T-helper 1 cell treated with Interleukin-12 subunit alpha and Interleukin-12 subunit beta and Interleukin-4 antibody, amounts not matched to agents 30 μg/mL and 1 μg/mL, for 36 hours (primary cell): ENCODE measurements at regions not wholly inside any gene's neighbourhood (a gene's known extent, or its start where the extent isn't known, plus 50 kb on each side); places are given as distances from the start of the nearest gene placed in this dataset.
"Not testable (repeated sequence)": the region's sequence is repeated elsewhere in the genome, so short reads cannot be mapped to it uniquely, and the experiment has no call there.

Source experiments
- H3K27ac Mint-ChIP-seq: one replicate; pipeline ENCODE4 v1.8.0; 2021; ENCODE audit warnings: mild to moderate bottlenecking, mixed read lengths
- H3K27me3 Mint-ChIP-seq: one replicate; pipeline ENCODE4 v1.8.0; 2021; ENCODE audit warnings: low read depth, mixed read lengths
- H3K36me3 Mint-ChIP-seq: one replicate; pipeline ENCODE4 v1.8.0; 2021; ENCODE audit warnings: low read depth, mixed read lengths
- H3K4me1 Mint-ChIP-seq: one replicate; pipeline ENCODE4 v1.8.0; 2021; ENCODE audit warnings: low read depth, mixed read lengths
- H3K4me3 Mint-ChIP-seq: one replicate; pipeline ENCODE4 v1.8.0; 2021; ENCODE audit warnings: mild to moderate bottlenecking, moderate library complexity, mixed read lengths
- H3K9me3 Mint-ChIP-seq: one replicate; pipeline ENCODE4 v1.8.0; 2021; ENCODE audit warnings: mixed read lengths

GRCh38 chr6:16932920-16933319 lies 168.9 kb upstream of the STMND1 start:
- H3K27me3 Mint-ChIP-seq: peaks cover 39% of the 10 kb centered on the region
- no peaks in the 10 kb centered on the region for H3K36me3 Mint-ChIP-seq
- H3K27ac Mint-ChIP-seq: no peak overlapping the region
- no peak overlapping the region for H3K4me3 Mint-ChIP-seq
- no peaks in the 10 kb centered on the region for H3K4me1 Mint-ChIP-seq
- H3K9me3 Mint-ChIP-seq: no peaks in the 10 kb centered on the region

GRCh38 chr6:16931079-16931478 lies 169.8 kb upstream of the ATXN1 start:
- not testable (repeated sequence) for H3K36me3 Mint-ChIP-seq, H3K9me3 Mint-ChIP-seq, H3K4me3 Mint-ChIP-seq, H3K27ac Mint-ChIP-seq, H3K4me1 Mint-ChIP-seq
- H3K27me3 Mint-ChIP-seq: peaks cover 32% of the 10 kb centered on the region

GRCh38 chr6:16930432-16930831 lies 169.2 kb upstream of the ATXN1 start:
- H3K27ac Mint-ChIP-seq: no peak overlapping the region
- peaks cover 27% of the 10 kb centered on the region for H3K27me3 Mint-ChIP-seq
- H3K9me3 Mint-ChIP-seq: no peaks in the 10 kb centered on the region
- H3K4me3 Mint-ChIP-seq: no peak overlapping the region
- no peaks in the 10 kb centered on the region for H3K4me1 Mint-ChIP-seq
- no peaks in the 10 kb centered on the region for H3K36me3 Mint-ChIP-seq

GRCh38 chr6:16929809-16930208 lies 168.5 kb upstream of the ATXN1 start:
- no peak overlapping the region for H3K27ac Mint-ChIP-seq
- H3K27me3 Mint-ChIP-seq: peaks cover 22% of the 10 kb centered on the region
- no peaks in the 10 kb centered on the region for H3K36me3 Mint-ChIP-seq
- H3K9me3 Mint-ChIP-seq: no peaks in the 10 kb centered on the region
- no peaks in the 10 kb centered on the region for H3K4me1 Mint-ChIP-seq
- H3K4me3 Mint-ChIP-seq: no peak overlapping the region

GRCh38 chr6:16928387-16928786 lies 167.1 kb upstream of the ATXN1 start:
- no peak overlapping the region for H3K4me3 Mint-ChIP-seq

GRCh38 chr6:16927205-16927604 lies 165.9 kb upstream of the ATXN1 start:
- no peak overlapping the region for H3K27ac Mint-ChIP-seq

More at GRCh38 chr6:16928387-16928786, 167.1 kb upstream of the ATXN1 start:
- H3K27ac Mint-ChIP-seq: no peak overlapping the region
- H3K36me3 Mint-ChIP-seq: no peaks in the 10 kb centered on the region
- H3K4me1 Mint-ChIP-seq: no peaks in the 10 kb centered on the region
- H3K27me3 Mint-ChIP-seq: peaks cover 17% of the 10 kb centered on the region
- H3K9me3 Mint-ChIP-seq: no peaks in the 10 kb centered on the region

GRCh38 chr6:16925461-16925860 lies 164.2 kb upstream of the ATXN1 start:
- no peaks in the 10 kb centered on the region for H3K9me3 Mint-ChIP-seq
- no peaks in the 10 kb centered on the region for H3K36me3 Mint-ChIP-seq
- H3K4me1 Mint-ChIP-seq: no peaks in the 10 kb centered on the region
- no peak overlapping the region for H3K27ac Mint-ChIP-seq
- H3K4me3 Mint-ChIP-seq: no peak overlapping the region
- peaks cover 23% of the 10 kb centered on the region for H3K27me3 Mint-ChIP-seq

More at GRCh38 chr6:16927205-16927604, 165.9 kb upstream of the ATXN1 start:
- H3K4me3 Mint-ChIP-seq: no peak overlapping the region
- H3K36me3 Mint-ChIP-seq: no peaks in the 10 kb centered on the region
- no peaks in the 10 kb centered on the region for H3K9me3 Mint-ChIP-seq
- no peaks in the 10 kb centered on the region for H3K4me1 Mint-ChIP-seq
- peaks cover 19% of the 10 kb centered on the region for H3K27me3 Mint-ChIP-seq

- Mint-ChIP-seq H3K27ac (no peak overlapping the region), H3K9me3 (no peaks in the 10 kb centered on the region), H3K4me3 (no peak overlapping the region), H3K36me3 (no peaks in the 10 kb centered on the region), H3K4me1 (no peaks in the 10 kb centered on the region), H3K27me3 (peaks cover 27% of the 10 kb centered on the region)
These were observed 161.0 kb upstream of the ATXN1 start for GRCh38 chr6:16922282-16922681.

GRCh38 chr6:16921399-16922110 lies 160.3 kb upstream of the ATXN1 start:
- Mint-ChIP-seq H3K9me3 (no peaks in the 10 kb centered on the region), H3K27ac (no peak overlapping the region), H3K27me3 (peaks cover 29% of the 10 kb centered on the region), H3K36me3 (no peaks in the 10 kb centered on the region), H3K4me1 (no peaks in the 10 kb centered on the region), H3K4me3 (no peak overlapping the region)

GRCh38 chr6:16918586-16918985 lies 157.3 kb upstream of the ATXN1 start:
- H3K27me3 Mint-ChIP-seq: peaks cover 25% of the 10 kb centered on the region
- H3K4me3 Mint-ChIP-seq: no peak overlapping the region
- H3K9me3 Mint-ChIP-seq: peaks cover 3% of the 10 kb centered on the region
- H3K27ac Mint-ChIP-seq: no peak overlapping the region
- no peaks in the 10 kb centered on the region for H3K36me3 Mint-ChIP-seq
- H3K4me1 Mint-ChIP-seq: no peaks in the 10 kb centered on the region

GRCh38 chr6:16914184-16914583 lies 152.9 kb upstream of the ATXN1 start:
- peaks cover 20% of the 10 kb centered on the region for H3K27me3 Mint-ChIP-seq
- H3K36me3 Mint-ChIP-seq: no peaks in the 10 kb centered on the region
- no peak overlapping the region for H3K4me3 Mint-ChIP-seq
- H3K9me3 Mint-ChIP-seq: peaks cover 6% of the 10 kb centered on the region
- peaks cover 2% of the 10 kb centered on the region for H3K4me1 Mint-ChIP-seq
- no peak overlapping the region for H3K27ac Mint-ChIP-seq

- no peaks in the 10 kb centered on the region for H3K36me3 Mint-ChIP-seq
- no peak overlapping the region for H3K4me3 Mint-ChIP-seq
- H3K27me3 Mint-ChIP-seq: peaks cover 21% of the 10 kb centered on the region
- H3K9me3 Mint-ChIP-seq: peaks cover 6% of the 10 kb centered on the region
- H3K27ac Mint-ChIP-seq: no peak overlapping the region
- H3K4me1 Mint-ChIP-seq: peaks cover 2% of the 10 kb centered on the region
These were observed 151.5 kb upstream of the ATXN1 start for GRCh38 chr6:16912756-16913155.

GRCh38 chr6:16911088-16911487 lies 149.8 kb upstream of the ATXN1 start:
- no peak overlapping the region for H3K27ac Mint-ChIP-seq
- H3K4me1 Mint-ChIP-seq: peaks cover 2% of the 10 kb centered on the region
- peaks cover 26% of the 10 kb centered on the region for H3K27me3 Mint-ChIP-seq
- H3K36me3 Mint-ChIP-seq: no peaks in the 10 kb centered on the region
- H3K4me3 Mint-ChIP-seq: no peak overlapping the region
- peaks cover 6% of the 10 kb centered on the region for H3K9me3 Mint-ChIP-seq

GRCh38 chr6:16909658-16910360 lies 148.5 kb upstream of the ATXN1 start:
- H3K9me3 Mint-ChIP-seq: peaks cover 6% of the 10 kb centered on the region
- no peak overlapping the region for H3K4me3 Mint-ChIP-seq
- peaks cover 30% of the 10 kb centered on the region for H3K27me3 Mint-ChIP-seq

GRCh38 chr6:16907991-16908390 lies 146.7 kb upstream of the ATXN1 start:
- Mint-ChIP-seq H3K4me1 (peaks cover 2% of the 10 kb centered on the region), H3K36me3 (no peaks in the 10 kb centered on the region), H3K4me3 (no peak overlapping the region), H3K27me3 (peaks cover 36% of the 10 kb centered on the region), H3K9me3 (peaks cover 3% of the 10 kb centered on the region), H3K27ac (no peak overlapping the region)

More at GRCh38 chr6:16909658-16910360, 148.5 kb upstream of the ATXN1 start:
- Mint-ChIP-seq H3K36me3 (no peaks in the 10 kb centered on the region), H3K27ac (no peak overlapping the region), H3K4me1 (peaks cover 2% of the 10 kb centered on the region)
